Cerebellar cortex (tissue), 1 donor: ENCODE measurements at regions not wholly inside any gene's neighbourhood (a gene's known extent, or its start where the extent isn't known, plus 50 kb on each side); places are given as distances from the start of the nearest gene placed in this dataset.

Source experiments
- DNase-seq: peaks from one replicate; pipeline ENCODE4 v3.0.0-alpha.2; 2015; ENCODE audit warnings: low spot score

GRCh38 chr7:13144673-13145072 is 457.2 kb downstream of the ARL4A start:
- DNase-seq: no peak

GRCh38 chr7:13148548-13148947 is 461.1 kb downstream of the ARL4A start:
- no peak for DNase-seq

GRCh38 chr7:13151978-13152377 is 464.5 kb downstream of the ARL4A start:
- DNase-seq: no peak

GRCh38 chr7:13152755-13153154 is 465.3 kb downstream of the ARL4A start:
- DNase-seq: no peak

GRCh38 chr7:13153266-13153665 is 465.8 kb downstream of the ARL4A start:
- DNase-seq: no peak

GRCh38 chr7:13153742-13154141 is 466.3 kb downstream of the ARL4A start:
- no peak for DNase-seq

GRCh38 chr7:13155188-13155587 is 467.8 kb downstream of the ARL4A start:
- DNase-seq: no peak

- no peak for DNase-seq
These were observed 471.6 kb downstream of the ARL4A start for GRCh38 chr7:13159003-13159402.

GRCh38 chr7:13159467-13160184 is 472.2 kb downstream of the ARL4A start:
- DNase-seq: no peak

GRCh38 chr7:13161125-13161524 is 473.7 kb downstream of the ARL4A start:
- DNase-seq: no peak

GRCh38 chr7:13165854-13166253 is 478.4 kb downstream of the ARL4A start:
- no peak for DNase-seq

- DNase-seq: no peak
These were observed 479.4 kb downstream of the ARL4A start for GRCh38 chr7:13166801-13167200.

- no peak for DNase-seq
These were observed 481.9 kb downstream of the ARL4A start for GRCh38 chr7:13169356-13169755.

GRCh38 chr7:13174991-13175390 is 487.6 kb downstream of the ARL4A start:
- DNase-seq: no peak

- no peak for DNase-seq
These were observed 491.7 kb downstream of the ARL4A start for GRCh38 chr7:13179011-13179582.

- no peak for DNase-seq
These were observed 492.5 kb downstream of the ARL4A start for GRCh38 chr7:13179775-13180523.

- DNase-seq: no peak
These were observed 493.8 kb downstream of the ARL4A start for GRCh38 chr7:13181216-13181615.

- no peak for DNase-seq
These were observed 497.7 kb downstream of the ARL4A start for GRCh38 chr7:13185139-13185538.

- no peak for DNase-seq
These were observed 500.9 kb downstream of the ARL4A start for GRCh38 chr7:13188236-13188805.

GRCh38 chr7:13188922-13189321 is 501.5 kb downstream of the ARL4A start:
- DNase-seq: no peak

GRCh38 chr7:13189668-13190067 is 502.2 kb downstream of the ARL4A start:
- no peak for DNase-seq

- no peak for DNase-seq
These were observed 510.1 kb downstream of the ARL4A start for GRCh38 chr7:13197501-13197900.

- DNase-seq: no peak
These were observed 510.6 kb downstream of the ARL4A start for GRCh38 chr7:13198036-13198435.
